GM19467 (cell line): ENCODE measurements at regions not wholly inside any gene's neighbourhood (a gene's known extent, or its start where the extent isn't known, plus 50 kb on each side); places are given as distances from the start of the nearest gene placed in this dataset.
A peak's percentile ranks its signal among the peaks of the same experiment; 100 is the strongest.
"Not testable (repeated sequence)": the region's sequence is repeated elsewhere in the genome, so short reads cannot be mapped to it uniquely, and the experiment has no call there.

Source experiments
- ATAC-seq: cut with Tn5 transposase; IDR thresholded peaks from one replicate; pipeline ENCODE4 v1.9.1; 2021; ENCODE audit warnings: mild to moderate bottlenecking, moderate library complexity; ENCODE audit not compliant: unreplicated experiment

DNA sequence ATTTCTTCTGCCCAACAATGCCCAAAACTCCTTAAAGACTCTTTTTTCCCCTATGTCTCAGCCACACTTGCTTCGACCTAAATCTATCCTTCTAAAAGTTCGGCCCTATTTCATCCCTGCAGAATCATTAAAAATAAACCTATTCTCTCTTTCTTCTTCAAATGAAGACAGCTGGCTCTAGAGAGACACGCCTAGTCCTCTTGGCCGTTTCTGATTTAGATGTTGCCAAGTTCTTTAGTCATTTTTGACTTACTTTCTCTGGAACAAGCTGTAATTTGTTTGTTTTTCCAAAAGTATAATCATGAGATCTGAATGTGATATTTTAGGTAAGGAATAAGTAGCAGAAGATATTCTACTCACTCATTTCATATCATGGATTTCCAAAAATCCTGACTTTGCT, 211.6 kb downstream of the CENPC start:
- no peak for ATAC-seq

DNA sequence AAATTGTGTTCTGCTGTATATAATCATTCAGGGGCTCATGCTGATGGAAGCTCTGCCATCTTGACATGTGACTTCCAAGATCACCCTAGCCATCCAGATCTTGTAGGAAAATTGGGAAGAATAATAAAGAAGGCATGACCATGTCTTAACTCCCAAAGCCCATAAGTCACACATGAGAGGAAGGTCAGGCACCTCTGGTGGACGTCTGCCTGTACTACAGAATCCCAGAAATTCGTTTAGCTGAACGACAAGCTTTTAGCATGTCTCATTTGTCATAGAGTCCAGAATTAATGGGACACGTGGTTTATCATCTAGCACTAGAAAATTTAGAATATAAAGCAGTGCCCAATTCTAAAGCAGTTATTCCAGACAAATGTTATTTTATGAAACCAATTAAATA, 212.7 kb downstream of the CENPC start:
- ATAC-seq: peak; percentile 93

DNA sequence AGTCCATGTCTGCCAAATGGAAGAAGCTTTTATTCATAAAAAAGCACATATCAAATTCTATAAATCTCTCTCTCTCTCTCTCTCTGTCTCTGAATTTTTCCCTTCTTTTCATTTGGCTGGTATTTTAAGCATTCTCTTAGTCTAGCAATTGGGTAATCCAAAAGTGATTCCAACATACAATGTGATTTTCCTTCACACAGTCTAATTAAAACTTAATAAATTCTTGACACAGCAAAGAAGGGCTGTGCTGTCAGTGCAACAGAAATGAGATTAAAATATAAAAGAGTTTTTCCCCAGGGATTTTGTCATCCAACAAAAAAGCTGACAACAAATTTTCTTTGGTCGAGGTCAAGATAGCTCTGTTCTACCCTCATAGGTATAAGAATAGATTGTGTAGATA, 216.9 kb downstream of the CENPC start:
- no peak for ATAC-seq

DNA sequence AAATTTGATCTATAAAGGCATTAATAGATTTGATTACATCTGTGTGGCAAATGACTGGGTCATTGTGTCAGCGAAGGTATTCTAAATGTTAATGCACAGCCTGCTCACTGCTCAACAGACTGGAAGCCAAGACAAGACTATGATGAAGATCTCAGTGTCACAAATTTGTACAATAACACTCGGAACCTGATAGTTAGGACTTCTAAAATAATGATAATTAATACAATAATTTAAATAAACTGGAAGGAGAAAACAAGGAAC, 217.4 kb downstream of the CENPC start:
- no peak for ATAC-seq

DNA sequence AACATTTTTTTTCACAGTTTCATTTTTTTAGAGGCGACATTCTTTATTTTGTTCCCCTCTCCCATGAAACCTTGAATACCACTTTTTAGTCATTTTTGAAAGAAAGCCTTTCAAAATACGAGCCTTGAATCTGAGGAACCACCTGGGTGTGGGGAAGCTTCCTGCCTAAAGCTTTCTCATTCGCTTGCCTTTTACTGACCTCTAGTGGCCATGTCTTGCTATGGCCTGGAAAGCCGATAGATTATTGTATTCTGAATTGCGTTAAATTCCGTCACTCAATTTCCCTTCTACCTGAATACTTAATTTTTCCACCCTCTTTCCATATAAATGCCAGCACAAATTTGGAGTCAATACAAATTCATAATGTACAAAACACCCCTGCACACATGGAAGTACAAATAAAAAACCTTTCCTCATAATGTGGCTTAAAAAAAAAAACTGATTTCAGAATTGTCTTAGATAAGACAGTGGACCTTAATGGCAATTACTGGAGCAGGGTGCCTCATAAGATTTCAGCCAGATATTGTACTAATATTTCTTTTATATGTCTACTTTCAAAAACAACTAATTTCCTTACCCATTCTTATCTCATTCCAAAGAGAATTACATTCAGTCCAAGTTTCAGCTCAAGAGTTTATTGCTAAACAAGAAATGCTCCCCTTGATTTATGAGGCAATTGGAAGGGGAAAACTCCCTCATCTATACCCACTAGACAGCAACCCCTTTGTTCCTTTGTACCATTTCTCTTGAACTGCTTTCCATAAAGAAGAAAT, 217.9 kb downstream of the CENPC start:
- peak; percentile 94 for ATAC-seq

DNA sequence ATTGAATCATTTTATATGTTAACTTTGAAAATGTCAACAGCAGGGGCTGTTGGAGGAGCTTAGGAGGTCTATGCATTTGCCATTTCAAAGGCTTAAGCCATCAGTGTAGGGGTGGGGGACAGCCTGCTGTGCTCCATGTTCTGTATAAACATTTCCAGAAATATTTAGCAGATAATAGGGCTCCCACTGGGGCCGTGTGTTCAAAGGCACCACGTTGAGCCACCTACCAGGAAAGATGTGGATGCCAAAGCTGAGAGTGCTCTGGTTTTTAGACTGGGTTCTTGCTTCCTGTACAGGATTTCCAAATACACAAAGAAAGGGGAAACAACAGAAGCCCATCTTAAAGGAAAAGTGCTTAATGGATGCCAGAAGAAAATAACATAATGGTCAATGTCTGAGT, 219.5 kb downstream of the CENPC start:
- no peak for ATAC-seq

DNA sequence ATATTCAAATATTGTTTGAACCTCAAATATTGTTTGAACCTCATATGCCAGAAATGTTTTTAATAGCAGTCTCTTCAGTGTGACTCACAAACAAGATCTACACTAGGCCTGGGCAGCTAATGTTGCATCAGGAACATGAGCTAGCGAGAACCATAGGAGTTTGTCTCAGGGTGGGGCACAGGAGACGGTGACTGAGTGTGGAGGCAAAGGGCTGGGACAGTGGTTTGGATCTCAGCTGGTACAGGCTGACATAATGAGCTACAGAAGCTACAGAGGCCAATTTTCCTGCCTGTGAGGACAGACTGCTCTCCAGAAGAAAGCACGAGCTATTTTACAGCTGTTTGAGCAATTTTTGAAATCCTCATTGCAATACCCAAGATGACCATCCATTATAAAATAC, 224.7 kb downstream of the CENPC start:
- no peak for ATAC-seq

DNA sequence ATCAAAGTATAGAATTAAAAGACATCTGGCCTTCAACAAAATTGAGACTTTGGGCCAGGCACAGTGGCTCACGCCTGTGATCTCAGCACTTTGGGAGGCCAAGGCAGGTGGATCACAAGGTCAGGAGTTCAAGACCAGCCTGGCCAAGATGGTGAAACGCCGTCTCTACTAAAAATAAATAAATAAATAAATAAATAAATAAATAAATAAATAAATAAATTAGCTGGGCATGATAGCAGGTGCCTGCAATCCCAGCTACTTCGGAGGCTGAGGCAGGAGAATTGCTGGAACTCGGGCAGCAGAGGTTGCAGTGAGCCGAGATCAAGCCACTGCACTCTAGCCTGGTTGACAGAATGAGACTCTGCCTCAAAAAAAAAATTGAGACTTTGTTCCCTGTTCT, 225.7 kb downstream of the CENPC start:
- ATAC-seq: not testable (repeated sequence)

DNA sequence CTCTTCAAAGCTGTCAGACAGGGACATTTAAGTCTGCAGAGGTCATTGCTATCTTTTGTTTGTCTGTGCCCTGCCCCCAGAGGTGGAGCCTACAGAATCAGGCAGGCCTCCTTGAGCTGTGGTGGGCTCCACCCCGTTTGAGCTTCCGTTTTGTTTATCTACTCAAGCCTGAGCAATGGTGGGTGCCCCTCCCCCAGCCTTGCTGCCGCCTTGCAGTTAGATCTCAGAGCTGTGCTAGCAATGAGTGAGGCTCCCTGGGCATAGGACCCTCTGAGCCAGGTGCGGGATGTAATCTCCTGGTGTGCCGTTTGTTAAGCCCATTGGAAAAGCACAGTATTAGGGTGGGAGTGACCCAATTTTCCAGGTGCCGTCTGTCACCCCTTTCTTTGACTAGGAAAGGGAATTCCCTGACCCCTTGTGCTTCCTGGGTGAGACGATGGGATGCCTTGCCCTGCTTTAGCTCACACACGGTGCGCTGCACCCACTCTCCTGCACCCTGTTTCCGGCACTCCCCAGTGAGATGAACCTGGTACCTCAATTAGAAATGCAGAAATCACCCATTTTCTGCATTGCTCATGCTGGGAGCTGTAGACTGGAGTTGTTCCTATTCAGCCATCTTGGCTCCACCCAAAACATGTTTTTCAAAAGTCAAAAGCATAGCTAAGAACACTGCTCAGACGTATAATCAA, 244.7 kb downstream of the CENPC start:
- ATAC-seq: not testable (repeated sequence)

DNA sequence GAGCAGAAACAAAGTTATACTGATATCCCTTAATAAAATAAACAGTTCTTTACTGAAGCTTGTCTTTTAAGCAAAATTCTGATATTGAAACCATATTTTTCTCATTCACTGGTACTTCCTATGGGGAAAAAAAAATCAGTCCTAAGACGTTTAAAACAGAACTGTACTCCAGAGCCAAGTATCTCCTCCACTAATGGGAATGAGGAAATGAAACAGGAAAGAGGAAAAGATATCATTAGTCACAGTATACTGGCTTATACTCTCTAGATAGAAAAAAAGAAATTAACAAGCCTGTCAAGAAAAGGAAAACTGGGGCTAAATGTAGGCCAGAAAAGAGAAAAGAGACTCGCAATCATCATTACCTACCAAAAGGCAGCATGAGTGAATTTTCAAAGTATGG, 252.7 kb downstream of the CENPC start:
- ATAC-seq: no peak

DNA sequence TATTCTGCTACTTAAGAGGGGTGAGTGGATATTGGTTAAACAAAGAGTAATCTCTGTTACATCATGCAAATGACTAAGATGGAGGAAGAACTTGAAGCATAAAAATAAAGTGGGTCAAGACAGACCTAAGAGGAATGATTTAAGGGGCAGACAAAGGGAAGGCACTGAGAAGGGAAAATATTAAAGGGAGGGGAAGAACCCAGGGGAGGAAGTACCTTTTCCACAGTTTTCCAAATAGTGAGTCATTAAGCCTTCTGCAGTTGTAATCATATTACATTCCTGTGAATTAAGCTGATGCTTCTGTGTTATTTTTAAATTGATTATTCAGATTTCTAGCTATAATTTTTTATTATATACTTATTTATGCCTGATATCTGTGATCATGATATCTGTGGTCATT, 253.3 kb downstream of the CENPC start:
- ATAC-seq: no peak

DNA sequence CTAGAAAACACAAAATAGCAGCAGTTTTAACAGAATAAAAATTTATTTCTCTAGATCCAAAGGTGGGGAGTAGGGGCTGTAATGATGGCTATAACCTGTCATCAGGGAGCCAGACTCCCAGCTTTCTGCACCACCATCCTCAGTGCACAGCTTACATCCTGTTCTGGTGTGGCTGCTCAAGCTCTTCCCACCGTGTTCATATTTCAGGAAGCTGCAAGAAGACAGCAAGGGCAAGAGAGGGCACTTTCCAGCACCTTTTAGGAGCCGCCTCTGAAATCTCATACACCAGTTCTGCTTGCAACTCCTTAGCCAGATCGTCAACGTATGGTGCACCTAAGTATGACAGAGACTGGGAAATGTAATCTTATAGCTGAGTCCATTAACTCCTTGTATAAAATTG, 253.7 kb downstream of the CENPC start:
- no peak for ATAC-seq

DNA sequence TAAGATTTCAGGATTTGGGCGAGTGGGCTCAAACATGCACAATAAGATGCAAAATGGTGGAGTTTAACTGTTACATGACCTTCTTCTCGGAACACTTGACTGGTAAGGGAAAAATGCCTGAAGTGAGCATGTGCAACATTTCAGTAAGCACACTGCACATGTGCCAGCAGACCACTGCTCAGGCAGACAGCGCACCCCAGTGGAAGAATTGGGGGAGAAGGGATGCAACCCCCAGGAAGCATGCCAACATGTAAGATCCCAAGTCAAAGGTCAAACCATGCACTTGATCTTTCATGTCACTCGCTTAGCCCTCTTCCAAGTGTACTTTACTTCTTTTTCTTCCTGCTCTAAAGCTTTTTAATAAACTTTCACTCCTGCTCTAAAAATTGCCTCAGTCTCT, 256.3 kb downstream of the CENPC start:
- peak; percentile 60 for ATAC-seq

DNA sequence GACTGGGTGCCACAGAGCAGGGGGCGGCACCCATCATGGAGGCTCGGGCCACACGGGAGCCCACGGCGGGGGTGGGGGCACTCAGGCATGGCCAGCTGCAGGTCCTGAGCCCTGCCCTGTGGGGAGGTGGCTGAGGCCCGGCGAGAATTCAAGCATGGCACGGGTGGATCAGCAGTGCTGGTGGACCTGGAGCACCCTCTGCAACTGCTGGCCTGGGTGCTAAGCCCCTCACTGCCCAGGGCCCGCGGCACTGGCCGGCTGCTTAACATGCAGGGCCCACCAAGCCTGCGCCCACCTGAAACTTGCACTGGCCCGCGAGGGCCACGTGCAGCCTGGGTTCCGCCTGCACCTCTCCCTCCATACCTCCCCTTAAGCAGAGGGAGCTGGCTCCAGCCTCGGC, 258.6 kb downstream of the CENPC start:
- ATAC-seq: no peak

DNA sequence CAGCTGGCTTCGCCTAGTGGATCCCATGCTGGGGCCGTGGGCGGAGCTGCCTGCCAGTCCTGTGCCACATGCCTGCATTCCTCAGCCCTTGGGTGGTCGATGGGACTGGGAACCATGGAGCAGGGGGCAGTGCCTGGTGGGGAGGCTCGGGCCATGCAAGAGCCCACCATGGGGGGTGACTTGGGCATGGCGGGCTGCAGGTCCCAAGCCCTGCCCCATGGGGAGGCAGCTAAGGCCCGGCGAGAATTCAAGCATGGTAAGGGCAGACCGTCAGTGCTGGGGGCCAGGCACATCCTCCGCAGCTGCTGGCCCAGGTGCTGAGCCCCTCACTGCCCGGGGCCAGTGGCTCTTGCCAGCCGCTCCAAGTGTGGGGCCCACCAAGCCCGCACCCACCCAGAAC, 262.6 kb downstream of the CENPC start:
- ATAC-seq: no peak

DNA sequence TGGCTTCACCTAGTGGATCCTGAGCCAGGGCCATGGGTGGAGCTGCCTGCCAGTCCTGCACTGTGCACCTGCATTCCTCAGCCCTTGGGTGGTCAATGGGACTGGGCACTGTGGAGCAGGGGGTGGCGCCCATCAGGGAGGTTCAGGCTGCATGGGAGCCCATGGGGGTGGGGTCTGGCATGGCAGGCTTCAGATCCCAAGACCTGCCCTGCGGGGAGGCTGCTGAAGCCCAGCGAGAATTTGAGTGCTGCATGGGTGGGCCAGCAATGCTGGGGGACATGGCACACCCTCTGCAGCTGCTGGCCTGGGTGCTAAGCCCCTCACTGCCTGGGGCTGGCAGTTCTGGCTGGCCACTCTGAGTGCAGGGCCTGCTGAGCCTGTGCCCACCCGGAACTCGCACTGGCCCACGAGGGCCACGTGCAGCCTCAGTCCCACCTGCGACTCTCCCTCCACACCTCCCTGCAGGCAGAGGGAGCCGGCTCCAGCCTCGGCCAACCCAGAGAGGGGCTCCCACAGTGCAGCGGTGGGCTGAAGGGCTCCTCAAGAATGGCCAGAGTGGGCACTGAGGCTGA, 270.0 kb downstream of the CENPC start:
- ATAC-seq: no peak

DNA sequence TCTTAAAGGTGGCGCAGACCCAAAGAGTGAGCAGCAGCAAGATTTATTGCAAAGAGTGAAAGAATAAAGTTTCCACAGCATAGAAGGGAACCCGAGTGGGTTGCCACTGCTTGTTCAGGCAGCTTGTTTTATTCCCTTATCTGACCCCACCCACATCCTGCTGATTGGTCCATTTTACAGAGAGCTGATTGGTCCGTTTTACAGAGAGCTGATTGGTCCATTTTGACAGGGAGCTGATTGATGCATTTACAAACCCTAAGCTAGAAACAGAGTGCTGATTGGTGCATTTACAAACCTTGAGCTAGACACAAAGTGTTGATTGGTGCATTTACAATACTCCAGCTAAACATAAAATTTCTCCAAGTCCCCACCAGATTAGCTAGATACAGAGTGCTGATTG, 270.6 kb downstream of the CENPC start:
- not testable (repeated sequence) for ATAC-seq

DNA sequence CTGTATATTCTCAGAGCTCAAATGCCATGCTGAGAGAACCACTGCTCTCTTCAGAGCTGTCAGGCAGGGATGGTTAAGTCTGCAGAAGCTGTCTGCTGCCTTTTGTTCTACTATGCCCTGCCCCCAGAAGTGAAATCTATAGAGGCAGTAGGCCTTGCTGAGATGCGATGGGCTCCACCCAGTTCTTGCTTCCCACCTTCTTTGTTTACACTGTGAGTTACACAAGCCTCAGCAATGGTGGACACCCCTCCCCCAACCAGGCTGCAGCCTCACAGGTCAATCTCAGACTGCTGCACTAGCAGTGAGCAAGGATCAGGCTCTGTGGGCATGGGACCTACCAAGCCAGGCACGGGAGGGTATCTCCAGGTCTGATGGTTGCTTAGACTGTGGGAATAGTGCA, 271.6 kb downstream of the CENPC start:
- ATAC-seq: no peak

DNA sequence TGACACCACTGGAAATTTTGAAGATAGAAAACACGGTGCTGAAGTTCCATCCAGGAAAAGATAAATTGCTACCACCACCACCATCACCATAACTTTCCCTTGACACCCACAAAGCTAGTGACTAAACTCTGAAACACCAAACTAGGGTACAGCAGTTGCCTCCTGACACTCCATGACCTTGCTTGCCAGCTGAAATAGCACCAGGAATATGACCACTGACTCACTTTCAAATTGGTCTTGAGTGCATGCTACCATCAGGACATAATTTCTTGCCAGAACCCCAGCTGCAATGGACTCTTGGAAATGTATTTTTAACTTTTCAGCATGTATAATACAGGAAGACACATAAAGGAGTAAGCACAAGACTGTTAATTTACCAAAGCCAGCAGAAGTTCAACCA, 283.3 kb downstream of the CENPC start:
- no peak for ATAC-seq

DNA sequence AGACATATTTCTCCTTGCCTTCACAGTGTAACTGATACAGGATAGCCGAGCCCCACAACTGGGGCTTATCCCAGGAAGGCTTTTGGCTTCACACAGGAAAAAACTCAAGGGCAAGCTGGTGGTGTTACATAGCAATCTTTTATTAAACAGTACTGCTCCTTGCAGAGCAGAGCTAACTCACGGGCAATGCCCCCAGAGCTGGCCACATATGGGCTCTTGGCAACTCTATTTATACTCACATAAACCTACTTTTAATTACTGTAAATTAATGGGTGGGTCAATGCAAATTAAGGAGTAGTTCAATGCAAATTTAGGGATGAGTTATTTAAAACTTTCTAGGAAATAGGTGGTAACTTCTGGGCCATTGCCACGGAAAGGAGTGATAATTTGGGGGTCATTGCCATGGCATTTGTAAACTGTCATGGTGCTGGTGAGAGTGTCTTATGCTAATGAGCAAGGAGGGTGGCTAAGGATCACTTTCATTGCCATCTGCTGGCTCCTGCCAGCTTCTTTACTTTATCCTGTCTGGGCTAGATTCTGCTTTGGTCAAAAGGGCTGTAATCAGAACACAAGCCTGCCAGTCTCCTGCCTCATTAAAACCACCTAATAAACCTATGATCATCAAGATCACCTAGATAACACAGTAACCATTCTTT, 288.8 kb downstream of the CENPC start:
- ATAC-seq: no peak

DNA sequence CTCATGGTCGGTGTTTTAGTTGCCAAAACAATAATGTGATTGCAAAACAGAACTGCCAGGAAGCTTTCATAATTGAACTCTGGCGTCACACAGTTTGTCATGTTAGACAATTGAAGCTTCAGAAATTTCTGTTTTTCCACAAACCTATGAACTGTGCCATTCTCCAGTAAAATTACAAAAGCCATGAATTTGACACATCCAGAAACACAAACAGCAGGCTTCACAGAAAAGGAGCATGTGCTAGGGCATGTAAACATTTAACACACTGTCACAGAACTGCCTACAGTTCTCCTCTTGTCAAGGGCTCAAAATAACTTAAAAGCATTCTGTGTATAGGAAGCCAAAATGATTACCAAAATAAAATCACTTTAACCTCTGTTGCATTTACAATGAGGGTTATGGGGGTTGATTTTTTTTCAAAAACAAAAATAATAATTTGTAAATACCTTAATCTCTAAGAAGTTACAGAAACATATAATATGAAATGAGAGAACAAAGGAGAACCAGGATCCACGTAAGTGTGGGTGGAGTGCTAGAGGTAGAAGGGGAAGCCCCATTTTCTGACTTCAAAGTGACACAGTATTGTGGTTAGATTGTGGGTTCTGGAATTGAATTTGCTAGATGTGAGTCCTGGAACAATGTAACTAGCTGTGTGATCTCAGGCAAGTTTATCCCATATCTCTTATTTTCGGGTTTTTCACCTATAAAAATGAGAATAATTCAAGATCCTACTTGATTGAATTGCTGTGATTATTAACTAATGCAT, 295.0 kb downstream of the CENPC start:
- ATAC-seq: no peak
